Peyer's patch (tissue), 4 donors: ENCODE measurements at regions not wholly inside any gene's neighbourhood (a gene's known extent, or its start where the extent isn't known, plus 50 kb on each side); places are given as distances from the start of the nearest gene placed in this dataset.

Source experiments
- POLR2A ChIP-seq, 2 donors: fragments of 450-650 bp; IDR thresholded peaks; one replicate each; pipeline ENCODE4 v1.5.1; 2017; ENCODE audit warnings: antibody characterized with exemption in 2 of 2, mild to moderate bottlenecking in 2 of 2, moderate library complexity in 2 of 2
- TF ChIP-seq, protein P1 (sequence below), 6 experiments: fragments of 450-650 bp in 4 of 6; fragments of 200-600 bp in 2 of 6; sonication (generic) in 1 of 6; IDR thresholded peaks; one replicate each; pipeline ENCODE4 v1.5.1; 2017 to 2019; ENCODE audit warnings: antibody characterized with exemption in 6 of 6, mild to moderate bottlenecking in 3 of 6, moderate library complexity in 1 of 6

DNA sequence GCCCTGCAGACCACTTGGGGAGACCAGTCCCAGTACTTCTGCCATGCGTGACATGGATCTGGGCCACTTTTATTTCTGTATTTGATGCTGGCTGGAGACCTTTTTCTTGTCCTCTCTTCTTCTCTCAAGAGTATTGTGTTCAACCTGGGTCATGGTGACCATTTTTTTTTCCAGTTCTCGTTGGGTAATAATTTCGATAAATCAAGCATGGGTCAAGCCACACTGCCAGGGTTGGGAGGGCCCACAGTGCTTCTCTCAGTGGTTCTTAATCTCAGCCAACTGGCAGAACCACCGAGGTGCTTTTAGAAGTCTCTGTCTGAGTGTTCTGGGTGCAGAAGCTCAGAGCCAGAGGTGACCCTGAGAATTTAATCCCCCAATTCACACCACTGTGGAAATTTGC lies 269.9 kb downstream of the SEC23IP start:
- TF ChIP-seq, protein P1, sequence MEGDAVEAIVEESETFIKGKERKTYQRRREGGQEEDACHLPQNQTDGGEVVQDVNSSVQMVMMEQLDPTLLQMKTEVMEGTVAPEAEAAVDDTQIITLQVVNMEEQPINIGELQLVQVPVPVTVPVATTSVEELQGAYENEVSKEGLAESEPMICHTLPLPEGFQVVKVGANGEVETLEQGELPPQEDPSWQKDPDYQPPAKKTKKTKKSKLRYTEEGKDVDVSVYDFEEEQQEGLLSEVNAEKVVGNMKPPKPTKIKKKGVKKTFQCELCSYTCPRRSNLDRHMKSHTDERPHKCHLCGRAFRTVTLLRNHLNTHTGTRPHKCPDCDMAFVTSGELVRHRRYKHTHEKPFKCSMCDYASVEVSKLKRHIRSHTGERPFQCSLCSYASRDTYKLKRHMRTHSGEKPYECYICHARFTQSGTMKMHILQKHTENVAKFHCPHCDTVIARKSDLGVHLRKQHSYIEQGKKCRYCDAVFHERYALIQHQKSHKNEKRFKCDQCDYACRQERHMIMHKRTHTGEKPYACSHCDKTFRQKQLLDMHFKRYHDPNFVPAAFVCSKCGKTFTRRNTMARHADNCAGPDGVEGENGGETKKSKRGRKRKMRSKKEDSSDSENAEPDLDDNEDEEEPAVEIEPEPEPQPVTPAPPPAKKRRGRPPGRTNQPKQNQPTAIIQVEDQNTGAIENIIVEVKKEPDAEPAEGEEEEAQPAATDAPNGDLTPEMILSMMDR (IDR thresholded peaks at IDR 0.05): no peak
- no peak for TF ChIP-seq POLR2A (IDR thresholded peaks at IDR 0.05)
